SK-N-DZ (cell line): ENCODE measurements at regions not wholly inside any gene's neighbourhood (a gene's known extent, or its start where the extent isn't known, plus 50 kb on each side); places are given as distances from the start of the nearest gene placed in this dataset.
"Not testable (repeated sequence)": the region's sequence is repeated elsewhere in the genome, so short reads cannot be mapped to it uniquely, and the experiment has no call there.

Experiments
- DNase-seq: peaks from one replicate; pipeline ENCODE4 v3.0.0-alpha.2; 2015; ENCODE audit warnings: low spot score

GRCh38 chr6:84581494-84582259 is 182.7 kb downstream of the TBX18 start:
- no peak for DNase-seq

GRCh38 chr6:84579404-84579803 is 185.0 kb downstream of the TBX18 start:
- DNase-seq: no peak

GRCh38 chr6:84576029-84576428 is 188.4 kb downstream of the TBX18 start:
- no peak for DNase-seq

- no peak for DNase-seq
These were observed 189.1 kb downstream of the TBX18 start for GRCh38 chr6:84575264-84575663.

- DNase-seq: no peak
These were observed 194.5 kb downstream of the TBX18 start for GRCh38 chr6:84569882-84570281.

GRCh38 chr6:84568971-84569370 is 195.4 kb downstream of the TBX18 start:
- no peak for DNase-seq

GRCh38 chr6:84565718-84566117 is 198.7 kb downstream of the TBX18 start:
- DNase-seq: not testable (repeated sequence)

- DNase-seq: peak; percentile 83
These were observed 203.7 kb downstream of the TBX18 start for GRCh38 chr6:84560436-84561390.

GRCh38 chr6:84556541-84557335 is 207.7 kb downstream of the TBX18 start:
- DNase-seq: no peak

- no peak for DNase-seq
These were observed 209.7 kb downstream of the TBX18 start for GRCh38 chr6:84554706-84555105.

GRCh38 chr6:84554074-84554473 is 210.3 kb downstream of the TBX18 start:
- DNase-seq: no peak

- no peak for DNase-seq
These were observed 210.9 kb downstream of the TBX18 start for GRCh38 chr6:84553527-84553926.

- no peak for DNase-seq
These were observed 212.6 kb downstream of the TBX18 start for GRCh38 chr6:84551797-84552196.

- no peak for DNase-seq
These were observed 214.5 kb downstream of the TBX18 start for GRCh38 chr6:84549917-84550316.

- DNase-seq: no peak
These were observed 217.0 kb downstream of the TBX18 start for GRCh38 chr6:84547341-84547801.

- peak; percentile 20 for DNase-seq
These were observed 217.9 kb downstream of the TBX18 start for GRCh38 chr6:84546427-84546914.

- DNase-seq: no peak
These were observed 225.1 kb downstream of the TBX18 start for GRCh38 chr6:84539122-84539856.

- DNase-seq: no peak
These were observed 227.3 kb downstream of the TBX18 start for GRCh38 chr6:84536885-84537638.

- no peak for DNase-seq
These were observed 236.2 kb downstream of the TBX18 start for GRCh38 chr6:84528201-84528600.

- no peak for DNase-seq
These were observed 237.8 kb downstream of the TBX18 start for GRCh38 chr6:84526631-84527030.
